ENCODE measurements at regions not wholly inside any gene's neighbourhood (a gene's known extent, or its start where the extent isn't known, plus 50 kb on each side); places are given as distances from the start of the nearest gene placed in this dataset.

- no peak for TF ChIP-seq CTCF (IDR thresholded peaks at IDR 0.05)
- TF ChIP-seq POLR2A (IDR thresholded peaks at IDR 0.05), result no peak
These were observed 188.8 kb upstream of the SPRY2 start for GRCh38 chr13:80529734-80530133.
